ENCODE measurements at regions not wholly inside any gene's neighbourhood (a gene's known extent, or its start where the extent isn't known, plus 50 kb on each side); places are given as distances from the start of the nearest gene placed in this dataset.

DNA sequence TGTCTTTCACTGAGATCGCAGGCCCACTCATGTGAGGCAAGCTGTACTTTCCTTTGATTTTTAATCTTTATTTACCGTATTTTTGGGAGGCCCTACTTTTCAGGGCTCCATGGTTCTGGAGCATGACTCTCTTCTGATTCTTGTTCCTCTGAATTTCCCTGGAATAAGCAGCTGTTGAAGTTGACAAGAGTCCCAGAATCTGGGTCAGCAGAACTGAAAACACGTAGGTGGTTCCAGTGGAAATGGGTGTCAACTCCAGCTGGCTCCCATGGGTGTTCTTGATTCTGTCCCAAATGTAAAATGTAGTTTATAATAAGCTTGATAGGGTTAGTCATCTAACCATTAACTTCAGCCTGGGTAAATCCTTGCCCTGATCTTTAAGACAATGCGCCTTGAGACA, 409.4 kb downstream of the GATA3 start:
- TF ChIP-seq, protein P1, sequence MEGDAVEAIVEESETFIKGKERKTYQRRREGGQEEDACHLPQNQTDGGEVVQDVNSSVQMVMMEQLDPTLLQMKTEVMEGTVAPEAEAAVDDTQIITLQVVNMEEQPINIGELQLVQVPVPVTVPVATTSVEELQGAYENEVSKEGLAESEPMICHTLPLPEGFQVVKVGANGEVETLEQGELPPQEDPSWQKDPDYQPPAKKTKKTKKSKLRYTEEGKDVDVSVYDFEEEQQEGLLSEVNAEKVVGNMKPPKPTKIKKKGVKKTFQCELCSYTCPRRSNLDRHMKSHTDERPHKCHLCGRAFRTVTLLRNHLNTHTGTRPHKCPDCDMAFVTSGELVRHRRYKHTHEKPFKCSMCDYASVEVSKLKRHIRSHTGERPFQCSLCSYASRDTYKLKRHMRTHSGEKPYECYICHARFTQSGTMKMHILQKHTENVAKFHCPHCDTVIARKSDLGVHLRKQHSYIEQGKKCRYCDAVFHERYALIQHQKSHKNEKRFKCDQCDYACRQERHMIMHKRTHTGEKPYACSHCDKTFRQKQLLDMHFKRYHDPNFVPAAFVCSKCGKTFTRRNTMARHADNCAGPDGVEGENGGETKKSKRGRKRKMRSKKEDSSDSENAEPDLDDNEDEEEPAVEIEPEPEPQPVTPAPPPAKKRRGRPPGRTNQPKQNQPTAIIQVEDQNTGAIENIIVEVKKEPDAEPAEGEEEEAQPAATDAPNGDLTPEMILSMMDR (IDR thresholded peaks at IDR 0.05; ENCODE audit: extremely low read depth in 1 of 2, insufficient read depth in 1 of 2, low read depth in 1 of 2, low read length in 2 of 2), result no peak
- TF ChIP-seq EZH2 (IDR thresholded peaks at IDR 0.05; ENCODE audit: borderline replicate concordance, low read depth, low read length, severe bottlenecking) (no peak), MYC (IDR thresholded peaks at IDR 0.05; ENCODE audit: low read depth, low read length) (no peak), POLR2A (IDR thresholded peaks at IDR 0.05; ENCODE audit: low read depth, low read length) (no peak), FOS (IDR thresholded peaks at IDR 0.05; ENCODE audit: borderline replicate concordance, insufficient read depth, low read length) (no peak), POLR2AphosphoS5 (IDR thresholded peaks at IDR 0.05; ENCODE audit: insufficient read depth, low read depth, low read length) (no peak), GATA2 (IDR thresholded peaks at IDR 0.05; ENCODE audit: insufficient read depth, insufficient read length, low read depth, low read length) (no peak)
- TF ChIP-seq, protein P2, sequence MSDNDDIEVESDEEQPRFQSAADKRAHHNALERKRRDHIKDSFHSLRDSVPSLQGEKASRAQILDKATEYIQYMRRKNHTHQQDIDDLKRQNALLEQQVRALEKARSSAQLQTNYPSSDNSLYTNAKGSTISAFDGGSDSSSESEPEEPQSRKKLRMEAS (IDR thresholded peaks at IDR 0.05; ENCODE audit: insufficient read depth, insufficient read length), result no peak

All from endothelial cell of umbilical vein (primary cell).